GM20000 (cell line): ENCODE measurements at regions not wholly inside any gene's neighbourhood (a gene's known extent, or its start where the extent isn't known, plus 50 kb on each side); places are given as distances from the start of the nearest gene placed in this dataset.

Experiments
- DNase-seq: peaks from one replicate; pipeline ENCODE4 v3.0.0; 2012; ENCODE audit warnings: low spot score
- TF ChIP-seq, protein P1 (sequence below): IDR thresholded peaks from 2 replicates; pipeline ENCODE4 v1.5.1; 2012; ENCODE audit warnings: mild to moderate bottlenecking, control low read depth; ENCODE audit errors: extremely low read depth, missing control alignments

DNA sequence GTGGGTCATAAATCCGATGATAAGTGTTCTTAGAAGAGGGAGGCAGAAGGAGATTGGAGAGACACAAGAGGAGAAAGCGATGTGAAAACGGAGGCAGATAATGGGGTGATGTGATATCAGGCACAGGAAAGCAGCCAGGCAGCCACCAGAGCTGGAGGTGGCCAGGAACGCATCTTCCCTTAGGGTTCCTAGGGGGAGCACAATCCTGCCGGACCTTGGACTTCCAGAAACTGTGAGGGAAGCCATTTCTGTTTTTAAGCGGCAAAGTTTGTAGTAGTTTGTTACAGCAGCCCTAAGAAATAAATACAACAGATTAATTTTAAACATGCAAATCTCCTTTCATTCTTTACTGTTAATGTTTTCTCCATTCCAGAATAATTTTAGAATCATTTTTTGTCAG, 259.9 kb upstream of the TMC3 start:
- no peak for DNase-seq
- TF ChIP-seq, protein P1, sequence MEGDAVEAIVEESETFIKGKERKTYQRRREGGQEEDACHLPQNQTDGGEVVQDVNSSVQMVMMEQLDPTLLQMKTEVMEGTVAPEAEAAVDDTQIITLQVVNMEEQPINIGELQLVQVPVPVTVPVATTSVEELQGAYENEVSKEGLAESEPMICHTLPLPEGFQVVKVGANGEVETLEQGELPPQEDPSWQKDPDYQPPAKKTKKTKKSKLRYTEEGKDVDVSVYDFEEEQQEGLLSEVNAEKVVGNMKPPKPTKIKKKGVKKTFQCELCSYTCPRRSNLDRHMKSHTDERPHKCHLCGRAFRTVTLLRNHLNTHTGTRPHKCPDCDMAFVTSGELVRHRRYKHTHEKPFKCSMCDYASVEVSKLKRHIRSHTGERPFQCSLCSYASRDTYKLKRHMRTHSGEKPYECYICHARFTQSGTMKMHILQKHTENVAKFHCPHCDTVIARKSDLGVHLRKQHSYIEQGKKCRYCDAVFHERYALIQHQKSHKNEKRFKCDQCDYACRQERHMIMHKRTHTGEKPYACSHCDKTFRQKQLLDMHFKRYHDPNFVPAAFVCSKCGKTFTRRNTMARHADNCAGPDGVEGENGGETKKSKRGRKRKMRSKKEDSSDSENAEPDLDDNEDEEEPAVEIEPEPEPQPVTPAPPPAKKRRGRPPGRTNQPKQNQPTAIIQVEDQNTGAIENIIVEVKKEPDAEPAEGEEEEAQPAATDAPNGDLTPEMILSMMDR: no peak

DNA sequence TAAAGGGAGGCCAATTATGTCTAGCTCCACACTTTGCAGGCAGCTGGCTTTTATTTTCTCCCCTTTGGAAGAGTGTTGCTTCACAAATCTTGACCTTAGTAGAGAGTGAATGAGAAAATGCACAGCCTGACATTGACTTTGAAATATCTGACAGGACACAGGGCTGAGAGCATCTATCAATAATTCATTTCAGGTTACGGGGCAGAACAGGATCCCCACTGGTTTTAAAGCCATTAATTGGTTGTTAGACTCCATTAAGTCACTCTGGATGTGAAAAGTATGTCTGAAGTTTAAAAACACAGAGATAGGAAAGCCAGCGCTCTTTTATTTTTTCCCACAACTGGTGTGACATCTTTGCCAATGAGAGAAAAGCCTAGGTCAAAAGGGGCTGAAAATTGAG, 251.9 kb upstream of the TMC3 start:
- TF ChIP-seq, protein P1: no peak

DNA sequence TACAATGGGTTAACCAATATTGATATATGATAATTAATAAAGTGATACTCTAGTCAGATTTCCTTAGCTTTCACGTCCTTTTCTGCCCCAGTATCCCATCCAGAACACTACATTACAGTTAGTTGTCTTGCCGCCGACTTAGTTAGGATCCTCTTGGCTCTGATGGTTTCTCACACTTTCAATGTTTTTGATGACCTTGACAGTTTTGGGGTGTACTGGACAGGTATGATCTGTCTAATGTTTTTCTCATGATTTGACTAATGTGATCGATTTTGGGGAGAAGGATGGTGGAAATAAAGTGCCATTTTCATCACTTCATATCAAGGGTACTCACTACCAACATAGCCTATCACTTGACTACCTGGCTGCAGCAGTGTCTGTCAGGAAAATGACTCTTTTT, 245.0 kb upstream of the TMC3 start:
- TF ChIP-seq, protein P1: no peak
- DNase-seq: no peak

More for the DNA sequence above, 251.9 kb upstream of the TMC3 start:
- no peak for DNase-seq

DNA sequence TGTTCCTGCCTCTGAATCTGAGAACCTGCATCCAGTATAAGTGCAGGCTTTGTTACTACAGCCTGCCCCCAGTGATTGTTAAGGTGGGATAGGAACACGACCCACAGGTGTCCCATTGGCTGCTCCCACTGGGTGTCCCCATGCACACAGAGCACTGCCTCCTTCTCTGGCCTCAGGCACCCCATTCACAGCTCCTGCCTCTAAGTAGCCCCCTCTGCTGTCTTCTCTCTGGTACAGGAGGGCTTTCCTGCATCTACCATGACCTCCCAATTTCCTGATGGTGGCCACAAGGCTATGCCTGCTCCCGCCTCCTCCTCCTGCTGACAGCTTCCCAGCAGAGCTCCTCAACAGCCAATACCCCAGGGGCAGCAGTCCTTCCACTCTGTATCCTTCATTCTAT, 238.6 kb upstream of the TMC3 start:
- DNase-seq: no peak
- TF ChIP-seq, protein P1: no peak

DNA sequence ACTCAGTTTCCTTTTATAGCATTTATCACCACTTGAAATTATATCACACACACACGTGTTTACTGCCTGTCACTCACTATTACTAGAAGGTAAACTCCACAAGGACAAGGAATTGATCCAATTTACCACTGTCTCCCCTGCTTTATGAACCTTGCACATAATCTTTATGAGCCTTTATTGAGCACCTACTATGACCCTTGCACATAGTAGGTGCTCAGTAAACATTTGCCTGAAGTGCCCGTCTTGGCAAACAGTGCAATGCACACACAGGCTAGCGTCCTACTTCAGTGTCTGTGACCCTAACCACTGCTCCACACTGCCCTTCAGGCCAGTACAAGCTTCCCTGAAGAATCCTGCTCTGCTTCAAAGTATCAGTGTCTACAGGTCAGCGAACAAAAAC, 237.7 kb upstream of the TMC3 start:
- TF ChIP-seq, protein P1: no peak
- DNase-seq: no peak

DNA sequence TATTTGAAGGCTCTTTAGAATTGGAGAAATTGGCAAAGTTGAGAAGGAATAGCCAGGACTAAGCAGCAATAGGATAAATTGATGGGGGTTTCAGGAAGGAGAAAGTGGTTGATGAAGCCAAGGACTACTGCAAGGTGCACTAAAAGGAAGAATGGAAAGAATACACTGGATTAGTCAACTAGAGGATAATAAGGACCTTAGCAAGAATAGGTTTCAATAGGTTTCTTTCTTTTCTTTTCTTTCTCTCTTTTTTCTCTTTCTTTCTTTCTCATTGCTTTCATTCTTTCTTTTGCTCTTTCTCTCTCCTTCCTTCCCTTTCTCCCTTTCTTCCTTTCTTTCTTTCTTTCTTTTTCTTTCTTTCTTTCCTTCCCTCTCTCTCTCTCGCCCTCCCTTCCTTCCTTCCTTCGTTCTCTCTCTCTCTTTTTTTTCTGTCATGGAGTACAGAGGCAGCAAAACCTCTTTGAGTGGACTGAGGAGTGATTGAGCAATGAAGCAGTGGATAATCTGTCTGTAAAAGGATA, 234.4 kb upstream of the TMC3 start:
- DNase-seq: no peak

DNA sequence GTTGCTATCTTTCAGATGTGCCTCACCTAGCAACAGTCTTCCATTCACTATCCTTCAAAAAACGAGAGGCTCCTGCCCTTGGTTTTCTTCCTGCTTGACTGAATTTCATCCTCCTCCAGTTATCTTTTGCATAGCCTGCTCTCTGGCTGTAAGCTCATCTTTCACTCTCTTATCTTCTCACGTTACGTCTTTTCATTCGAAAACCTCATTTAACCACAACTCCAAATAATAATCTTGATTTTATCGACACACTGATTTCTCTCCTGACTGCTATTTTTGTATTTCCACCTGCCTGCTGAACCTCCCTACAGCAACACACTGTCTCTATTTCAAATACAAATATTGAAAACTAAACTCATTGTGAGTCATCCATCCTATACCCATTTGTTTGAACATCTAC, 230.7 kb upstream of the TMC3 start:
- TF ChIP-seq, protein P1: no peak
- no peak for DNase-seq

More for the DNA sequence above, 234.4 kb upstream of the TMC3 start:
- TF ChIP-seq, protein P1: no peak
